ENCODE measurements at regions not wholly inside any gene's neighbourhood (a gene's known extent, or its start where the extent isn't known, plus 50 kb on each side); places are given as distances from the start of the nearest gene placed in this dataset.

- FAIRE-seq, result no peak
- Histone ChIP-seq H3K27me3 (ENCODE audit: control insufficient read depth, insufficient read depth, low read length) (no peaks in the 10 kb centered on the region), H3K4me3 (ENCODE audit: low read depth, low read length) (no peak overlapping the region), H3K36me3 (ENCODE audit: control insufficient read depth, insufficient read depth, low read length) (no peaks in the 10 kb centered on the region)
- DNase-seq (ENCODE audit: low read depth), result no peak
- TF ChIP-seq, protein P1, sequence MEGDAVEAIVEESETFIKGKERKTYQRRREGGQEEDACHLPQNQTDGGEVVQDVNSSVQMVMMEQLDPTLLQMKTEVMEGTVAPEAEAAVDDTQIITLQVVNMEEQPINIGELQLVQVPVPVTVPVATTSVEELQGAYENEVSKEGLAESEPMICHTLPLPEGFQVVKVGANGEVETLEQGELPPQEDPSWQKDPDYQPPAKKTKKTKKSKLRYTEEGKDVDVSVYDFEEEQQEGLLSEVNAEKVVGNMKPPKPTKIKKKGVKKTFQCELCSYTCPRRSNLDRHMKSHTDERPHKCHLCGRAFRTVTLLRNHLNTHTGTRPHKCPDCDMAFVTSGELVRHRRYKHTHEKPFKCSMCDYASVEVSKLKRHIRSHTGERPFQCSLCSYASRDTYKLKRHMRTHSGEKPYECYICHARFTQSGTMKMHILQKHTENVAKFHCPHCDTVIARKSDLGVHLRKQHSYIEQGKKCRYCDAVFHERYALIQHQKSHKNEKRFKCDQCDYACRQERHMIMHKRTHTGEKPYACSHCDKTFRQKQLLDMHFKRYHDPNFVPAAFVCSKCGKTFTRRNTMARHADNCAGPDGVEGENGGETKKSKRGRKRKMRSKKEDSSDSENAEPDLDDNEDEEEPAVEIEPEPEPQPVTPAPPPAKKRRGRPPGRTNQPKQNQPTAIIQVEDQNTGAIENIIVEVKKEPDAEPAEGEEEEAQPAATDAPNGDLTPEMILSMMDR (IDR thresholded peaks at IDR 0.05; ENCODE audit: insufficient read depth, low read length, severe bottlenecking), result no peak
Observed at GRCh38 chr15:87633525-87633924, 623.0 kb downstream of the NTRK3 start.

DNA sequence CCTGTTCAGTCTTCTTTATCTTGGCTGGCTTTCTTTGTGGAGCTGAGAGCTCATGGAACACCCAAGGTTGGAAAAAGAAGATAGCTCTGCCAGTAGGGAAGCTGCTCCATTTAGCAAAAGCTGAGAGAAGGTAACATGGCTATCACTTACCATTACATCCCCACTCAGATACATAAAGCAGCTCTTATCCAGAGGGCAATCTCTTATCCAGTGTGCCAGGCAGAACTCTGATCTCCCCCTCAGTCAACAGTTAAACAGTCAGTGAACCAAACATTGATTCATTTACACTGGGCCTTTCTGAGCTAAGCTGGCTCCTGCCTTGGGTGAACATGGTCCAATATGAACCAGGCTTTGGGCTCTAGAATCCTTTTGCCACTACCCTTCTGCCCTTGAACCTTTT, 624.2 kb downstream of the NTRK3 start:
- DNase-seq (ENCODE audit: low read depth), result no peak
- Histone ChIP-seq H3K27me3 (ENCODE audit: control insufficient read depth, insufficient read depth, low read length) (no peaks in the 10 kb centered on the region), H3K36me3 (ENCODE audit: control insufficient read depth, insufficient read depth, low read length) (no peaks in the 10 kb centered on the region), H3K4me3 (ENCODE audit: low read depth, low read length) (no peak overlapping the region)
- no peak for FAIRE-seq
- TF ChIP-seq, protein P1 (IDR thresholded peaks at IDR 0.05; ENCODE audit: insufficient read depth, low read length, severe bottlenecking), result no peak

- TF ChIP-seq, protein P1 (IDR thresholded peaks at IDR 0.05; ENCODE audit: insufficient read depth, low read length, severe bottlenecking), result no peak
- DNase-seq (ENCODE audit: low read depth) (no peak), FAIRE-seq (no peak)
- Histone ChIP-seq H3K27me3 (ENCODE audit: control insufficient read depth, insufficient read depth, low read length) (no peaks in the 10 kb centered on the region), H3K36me3 (ENCODE audit: control insufficient read depth, insufficient read depth, low read length) (no peaks in the 10 kb centered on the region), H3K4me3 (ENCODE audit: low read depth, low read length) (no peak overlapping the region)
Observed at GRCh38 chr15:87631775-87632174, 624.8 kb downstream of the NTRK3 start.

DNA sequence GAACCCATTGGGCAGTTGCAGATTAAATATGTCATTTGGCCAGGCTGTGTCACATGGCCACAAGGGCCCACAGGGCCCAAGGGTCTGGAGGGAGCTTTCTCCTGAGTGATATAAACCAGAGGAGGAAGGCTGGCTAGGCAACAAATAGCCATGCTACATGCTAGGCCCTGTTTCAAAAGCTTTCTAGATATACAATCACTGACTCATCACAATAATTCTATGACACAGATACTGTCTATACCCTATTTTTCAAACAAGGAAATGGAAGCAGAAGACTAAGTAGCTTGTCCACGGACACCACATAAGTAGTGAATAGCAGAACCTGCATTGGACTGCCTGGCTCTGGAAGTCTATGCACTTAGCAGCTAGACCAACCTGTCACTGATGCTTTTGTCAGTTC, 625.4 kb downstream of the NTRK3 start:
- FAIRE-seq, result no peak
- no peak for DNase-seq (ENCODE audit: low read depth)
- Histone ChIP-seq H3K36me3 (ENCODE audit: control insufficient read depth, insufficient read depth, low read length) (no peaks in the 10 kb centered on the region), H3K27me3 (ENCODE audit: control insufficient read depth, insufficient read depth, low read length) (no peaks in the 10 kb centered on the region), H3K4me3 (ENCODE audit: low read depth, low read length) (no peak overlapping the region)
- TF ChIP-seq, protein P1 (IDR thresholded peaks at IDR 0.05; ENCODE audit: insufficient read depth, low read length, severe bottlenecking), result no peak

DNA sequence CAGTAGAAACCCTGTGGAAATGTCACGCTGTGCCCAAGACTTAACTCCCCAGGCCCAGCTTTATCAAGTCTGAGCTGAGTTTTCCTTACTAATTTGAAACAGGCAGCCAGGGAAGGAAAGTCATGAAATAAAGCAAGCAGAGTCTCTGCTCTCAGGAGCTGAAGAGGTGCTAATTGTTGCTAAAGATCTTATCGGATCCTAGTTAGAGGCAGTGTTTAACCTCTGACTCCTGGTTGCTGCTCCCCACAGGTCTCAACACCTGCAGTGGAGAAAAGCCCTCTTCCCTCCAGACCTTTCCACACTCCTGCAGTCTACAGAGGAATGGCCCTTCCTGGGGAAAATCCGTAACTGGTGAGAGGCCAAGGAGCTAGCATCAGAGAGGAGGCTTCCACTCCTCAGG, 628.2 kb downstream of the NTRK3 start:
- no peaks in the 10 kb centered on the region for H3K27me3 ChIP-seq (ENCODE audit: control insufficient read depth, insufficient read depth, low read length)
- DNase-seq (ENCODE audit: low read depth) (no peak), FAIRE-seq (no peak)
- no peak overlapping the region for H3K4me3 ChIP-seq (ENCODE audit: low read depth, low read length)
- no peaks in the 10 kb centered on the region for H3K36me3 ChIP-seq (ENCODE audit: control insufficient read depth, insufficient read depth, low read length)
- TF ChIP-seq, protein P1 (IDR thresholded peaks at IDR 0.05; ENCODE audit: insufficient read depth, low read length, severe bottlenecking), result no peak

GRCh38 chr15:87626860-87627259, 629.7 kb downstream of the NTRK3 start:
- no peak for DNase-seq (ENCODE audit: low read depth)
- TF ChIP-seq, protein P1 (IDR thresholded peaks at IDR 0.05; ENCODE audit: insufficient read depth, low read length, severe bottlenecking), result no peak
- Histone ChIP-seq H3K4me3 (ENCODE audit: low read depth, low read length) (no peak overlapping the region), H3K27me3 (ENCODE audit: control insufficient read depth, insufficient read depth, low read length) (no peaks in the 10 kb centered on the region), H3K36me3 (ENCODE audit: control insufficient read depth, insufficient read depth, low read length) (no peaks in the 10 kb centered on the region)
- FAIRE-seq, result no peak

Data from bronchial epithelial cell (primary cell).